ENCODE measurements at regions not wholly inside any gene's neighbourhood (a gene's known extent, or its start where the extent isn't known, plus 50 kb on each side); places are given as distances from the start of the nearest gene placed in this dataset.
A peak's percentile ranks its signal among the peaks of the same experiment; 100 is the strongest.
"Not testable (repeated sequence)": the region's sequence is repeated elsewhere in the genome, so short reads cannot be mapped to it uniquely, and the experiment has no call there.

DNA sequence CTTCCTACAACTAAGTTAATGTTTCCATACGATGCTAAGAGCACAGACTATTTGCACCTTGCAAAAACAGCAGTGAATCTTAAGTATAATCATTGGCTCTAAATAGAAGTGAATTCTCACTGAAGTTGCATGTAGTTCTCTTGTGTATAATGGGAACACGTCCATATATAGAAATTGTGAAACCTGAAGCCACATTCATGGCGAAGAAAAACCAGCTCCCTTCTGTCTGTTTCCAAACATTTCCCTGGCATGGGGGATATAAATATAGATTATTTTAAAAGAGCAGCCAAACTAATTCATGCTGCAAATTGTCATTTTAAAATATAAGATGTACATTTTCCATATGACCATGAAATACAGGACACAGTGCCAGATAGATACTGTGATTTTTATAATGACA is 71.1 kb downstream of the TRAM1L1 start:
- no peak for DNase-seq

GRCh38 chr4:117010671-117011070 is 74.7 kb downstream of the TRAM1L1 start:
- no peak for DNase-seq

GRCh38 chr4:117001077-117001476 is 84.3 kb downstream of the TRAM1L1 start:
- DNase-seq = no peak

DNA sequence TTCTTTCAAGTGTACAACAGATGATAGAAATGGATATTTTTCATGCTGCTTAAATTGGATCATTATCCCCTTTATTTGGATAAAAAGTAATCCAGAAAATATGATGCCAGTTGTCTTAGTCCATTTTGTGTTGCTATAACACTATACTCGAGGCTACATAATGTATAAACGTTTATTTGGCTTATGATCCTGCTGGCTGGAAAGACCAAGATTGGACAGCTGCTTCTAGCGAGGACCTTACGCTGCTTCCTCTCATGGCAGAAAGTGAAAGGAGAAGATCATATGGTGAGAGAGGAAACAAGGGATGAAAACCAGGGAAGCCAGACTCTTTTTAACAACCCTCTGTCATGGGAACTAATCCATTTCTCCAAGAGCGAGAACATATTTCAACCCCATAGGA is 102.7 kb downstream of the TRAM1L1 start:
- no peak for DNase-seq

GRCh38 chr4:116980436-116980835 is 104.9 kb downstream of the TRAM1L1 start:
- not testable (repeated sequence) for DNase-seq

- DNase-seq = no peak
These were observed 126.3 kb downstream of the TRAM1L1 start for GRCh38 chr4:116959045-116959444.

DNA sequence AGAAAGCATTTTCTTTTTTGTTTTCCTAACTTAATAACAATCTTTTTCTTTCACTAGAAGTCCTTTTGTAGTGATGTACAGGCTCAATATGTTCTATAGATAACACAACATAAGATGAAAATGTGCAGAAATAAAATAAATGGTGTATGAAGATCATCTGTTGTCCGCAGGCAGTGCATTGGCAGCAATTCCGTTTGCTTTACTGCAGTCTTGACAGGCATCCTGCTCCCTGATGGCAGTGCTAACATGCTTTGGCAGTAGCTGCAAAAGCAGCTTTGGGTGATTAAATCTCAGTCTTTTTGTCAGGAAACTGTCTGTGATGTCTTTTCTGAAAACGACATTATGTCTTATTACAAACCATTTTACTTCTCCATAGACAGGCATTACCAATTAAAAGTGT is 131.4 kb downstream of the TRAM1L1 start:
- peak; percentile 31 for DNase-seq

DNA sequence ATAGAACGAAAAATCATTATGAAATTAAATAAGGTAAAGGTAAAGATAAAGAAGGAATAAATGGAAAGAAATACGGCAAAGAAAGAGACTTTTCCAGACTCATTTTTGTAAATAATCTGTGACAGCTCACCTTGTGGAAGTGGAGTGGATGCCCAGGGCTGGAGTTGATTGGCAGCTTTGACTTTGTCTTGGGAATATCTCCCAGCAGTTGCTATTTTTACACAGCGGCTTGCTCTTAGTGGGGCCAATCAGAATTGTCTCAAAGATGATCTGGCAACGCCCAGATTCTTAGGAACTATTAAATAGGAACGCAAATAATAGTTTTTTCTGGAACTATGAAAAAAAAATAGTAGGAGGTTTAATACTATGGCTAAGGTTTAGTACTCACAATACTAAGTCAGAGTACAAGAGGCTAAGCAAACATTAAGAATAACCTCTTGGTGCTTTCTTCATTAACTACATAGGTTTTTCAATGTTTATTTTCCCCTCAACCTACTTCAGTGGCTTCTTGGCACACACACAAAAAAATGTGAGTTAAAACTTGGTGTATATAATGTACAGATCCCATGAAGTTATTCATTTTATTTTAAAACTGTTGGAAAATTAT is 132.7 kb downstream of the TRAM1L1 start:
- no peak for DNase-seq

DNA sequence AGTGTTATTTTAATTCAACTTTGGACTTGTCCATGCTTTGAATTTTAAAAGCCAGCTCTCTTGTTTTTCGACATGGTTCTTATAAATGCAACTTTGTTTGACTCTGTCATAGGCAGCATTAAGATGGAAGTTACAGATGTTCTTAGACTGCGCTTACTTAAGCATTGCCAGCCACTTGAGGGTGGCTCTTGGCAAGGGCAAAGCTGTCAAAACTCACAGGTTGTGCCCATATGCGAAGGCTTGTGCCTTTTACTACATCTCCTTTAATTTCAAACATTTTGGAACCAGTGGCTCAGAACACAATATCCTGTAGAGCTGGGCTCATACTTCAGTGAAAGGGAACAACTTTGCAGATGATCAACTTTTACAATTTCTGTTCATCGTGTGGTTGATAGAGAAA is 135.5 kb downstream of the TRAM1L1 start:
- DNase-seq = no peak

- no peak for DNase-seq
These were observed 143.1 kb downstream of the TRAM1L1 start for GRCh38 chr4:116942315-116942714.

DNA sequence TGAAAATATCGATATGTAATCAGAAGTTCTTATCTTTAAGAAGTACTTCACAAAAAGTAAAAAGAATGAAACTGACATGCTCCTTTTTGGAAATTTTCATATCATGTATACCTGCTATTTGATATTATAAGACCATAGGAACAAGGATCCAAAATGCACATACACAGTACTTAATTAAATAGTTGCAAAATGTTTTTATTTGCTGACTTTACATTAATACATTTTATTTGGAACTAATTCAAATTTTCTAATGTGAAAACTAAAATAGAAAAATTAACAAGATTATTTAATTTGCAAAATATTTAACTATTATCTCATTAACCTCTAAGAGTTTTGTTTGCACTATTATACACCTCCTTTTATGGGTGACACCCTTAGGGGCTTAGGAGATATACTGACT is 155.0 kb downstream of the TRAM1L1 start:
- DNase-seq = no peak

DNA sequence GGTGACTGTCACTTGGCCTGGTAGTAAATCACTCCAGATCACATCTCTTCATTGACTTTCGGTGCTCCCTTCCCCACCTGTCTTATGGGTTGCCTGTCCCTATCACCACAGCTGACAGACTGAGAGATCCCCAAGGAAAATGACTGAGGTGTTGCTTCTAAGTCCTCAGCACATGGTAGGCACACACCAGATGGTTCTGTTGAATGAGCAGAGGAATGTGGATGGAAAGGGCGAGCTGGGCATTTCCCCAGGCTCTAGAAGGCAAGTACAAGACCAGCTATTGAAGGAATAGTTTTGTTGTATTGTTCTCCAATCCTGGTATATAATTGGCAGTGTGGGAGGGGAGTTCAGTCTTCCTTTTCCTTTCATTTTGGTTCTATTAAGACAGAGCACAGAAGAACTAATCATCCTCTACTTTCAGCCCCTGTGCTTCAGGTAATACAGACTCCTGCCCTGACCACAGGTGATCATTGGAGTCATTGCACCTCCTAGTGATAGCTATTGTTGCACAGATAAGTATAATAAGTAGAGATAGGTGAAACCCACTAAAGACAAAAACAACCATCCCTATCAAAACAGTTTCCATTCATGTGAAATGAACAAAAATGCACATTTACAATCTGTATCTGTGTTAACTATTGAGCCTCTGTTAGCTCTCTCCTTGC is 158.6 kb downstream of the TRAM1L1 start:
- no peak for DNase-seq

DNA sequence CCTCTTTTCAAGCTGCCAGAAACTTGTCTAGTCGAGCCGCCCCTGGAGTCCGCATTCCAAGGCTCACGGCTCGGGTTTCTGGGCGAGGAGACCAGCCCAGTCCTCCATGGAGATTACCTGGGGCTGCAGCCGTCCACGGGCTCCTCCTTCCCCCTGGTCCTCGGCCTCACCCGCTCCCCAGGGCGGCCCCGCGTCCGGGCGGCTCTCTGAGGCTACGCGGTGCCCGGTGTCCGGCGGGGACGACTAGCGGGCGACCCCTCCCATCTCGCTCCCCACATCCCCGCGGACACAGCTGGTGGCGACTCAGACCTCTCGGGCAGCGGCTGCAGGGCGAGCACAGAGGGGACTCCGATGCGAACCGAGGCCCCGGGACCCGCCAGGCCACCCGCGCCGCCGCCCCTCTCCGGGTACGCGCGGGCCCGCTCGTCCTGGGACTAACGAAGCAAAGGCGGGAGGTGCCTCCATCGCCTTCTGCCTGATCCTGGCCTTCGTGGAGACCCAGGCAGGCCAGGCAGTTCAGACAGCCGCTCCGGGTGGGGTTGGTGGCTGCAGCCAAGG is 159.4 kb downstream of the TRAM1L1 start:
- peak; percentile 86 for DNase-seq

DNA sequence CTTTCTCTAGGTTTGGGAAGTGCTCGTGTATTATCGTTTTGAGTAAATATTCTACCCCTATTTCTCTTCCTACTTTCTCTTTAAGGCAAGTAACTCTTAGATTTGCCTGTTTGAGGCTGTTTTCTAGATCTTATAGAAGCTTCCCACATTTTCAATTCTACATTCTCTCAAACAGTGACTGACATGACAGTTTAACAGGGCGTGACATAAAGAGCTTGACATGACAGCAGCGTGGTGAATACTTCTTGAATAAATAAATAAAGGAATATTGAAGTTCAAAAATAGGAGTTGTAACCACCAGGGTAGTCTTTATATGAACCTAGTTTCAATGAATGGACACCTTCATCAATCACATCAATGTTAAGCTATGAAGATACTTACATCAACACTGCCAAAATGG is 162.0 kb downstream of the TRAM1L1 start:
- DNase-seq = no peak

- no peak for DNase-seq
These were observed 171.9 kb downstream of the TRAM1L1 start for GRCh38 chr4:116913451-116913850.

DNA sequence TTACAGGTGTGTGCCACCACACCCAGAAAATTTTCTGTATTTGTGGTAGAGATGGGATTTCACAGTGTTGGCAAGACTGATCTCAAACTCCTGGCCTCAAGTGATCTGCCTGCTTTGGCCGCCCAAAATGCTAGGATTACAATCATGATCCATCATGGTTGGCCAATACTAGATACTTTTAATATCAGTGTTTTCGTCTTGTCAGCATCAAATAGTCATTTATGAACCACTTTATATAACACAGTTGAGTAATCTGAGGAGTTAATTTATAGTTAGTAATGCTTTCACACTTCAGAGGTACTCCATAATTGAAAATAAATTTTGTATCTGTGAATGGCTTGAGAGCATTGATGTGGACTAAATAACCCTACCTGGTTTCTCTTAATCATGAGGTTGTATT is 178.6 kb downstream of the TRAM1L1 start:
- no peak for DNase-seq

DNA sequence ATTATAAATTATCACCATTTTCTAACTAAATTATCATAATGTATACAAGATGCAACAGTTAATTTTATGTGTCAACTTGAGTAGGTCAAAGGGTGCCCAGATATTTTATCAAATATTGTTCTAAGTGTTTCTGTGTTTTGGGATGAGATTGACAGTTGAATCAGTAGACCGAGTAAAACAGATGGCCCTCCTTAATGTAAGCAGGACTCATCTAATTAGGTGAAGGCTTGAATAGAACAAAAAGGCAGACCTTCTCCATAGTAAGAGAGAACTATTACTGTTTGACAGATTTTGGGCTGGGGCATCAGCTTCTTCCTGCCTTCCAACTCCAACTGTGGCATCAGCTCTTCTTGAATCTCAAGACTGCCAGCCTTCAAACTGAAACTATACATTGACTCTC is 185.8 kb downstream of the TRAM1L1 start:
- DNase-seq = no peak

- no peak for DNase-seq
These were observed 199.8 kb downstream of the TRAM1L1 start for GRCh38 chr4:116885579-116885978.

GRCh38 chr4:116882503-116882902 is 202.9 kb downstream of the TRAM1L1 start:
- no peak for DNase-seq

DNA sequence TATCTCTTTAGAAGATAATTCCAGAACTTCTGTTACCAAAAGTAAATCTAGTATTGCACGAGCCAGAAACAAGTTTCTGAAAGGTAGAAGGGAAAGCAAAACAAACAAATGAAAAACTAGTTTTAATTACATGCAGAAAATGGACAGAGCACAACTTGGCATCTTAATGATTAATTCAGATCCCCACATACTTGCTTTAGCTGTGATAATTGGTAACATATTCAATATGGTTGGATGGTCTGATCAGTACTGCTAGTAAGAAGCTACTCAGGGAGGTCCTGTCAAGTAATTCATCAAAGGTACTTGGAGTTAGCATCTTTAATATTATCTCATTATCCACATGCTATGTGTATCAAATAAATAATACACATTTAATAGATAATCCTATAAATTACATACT is 204.3 kb downstream of the TRAM1L1 start:
- no peak for DNase-seq

DNA sequence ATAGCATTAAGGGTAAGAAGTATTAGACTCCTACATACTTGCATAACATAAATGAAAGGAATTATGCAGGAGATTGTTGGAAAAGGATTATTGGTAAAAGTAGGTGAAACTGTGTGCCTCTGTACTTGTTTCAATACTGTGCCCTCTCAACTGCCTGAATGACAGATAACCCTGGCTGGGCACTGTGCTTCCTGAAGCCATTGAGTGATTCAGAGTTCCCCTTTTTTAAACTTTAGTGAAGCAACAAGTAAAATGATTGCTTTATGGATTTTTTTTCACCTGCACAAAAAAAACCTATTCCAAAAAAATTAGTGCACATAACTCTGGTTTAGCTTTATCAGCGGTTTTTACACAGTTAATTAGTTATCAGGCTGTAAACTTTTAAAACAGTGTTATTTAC is 204.8 kb downstream of the TRAM1L1 start:
- no peak for DNase-seq

DNA sequence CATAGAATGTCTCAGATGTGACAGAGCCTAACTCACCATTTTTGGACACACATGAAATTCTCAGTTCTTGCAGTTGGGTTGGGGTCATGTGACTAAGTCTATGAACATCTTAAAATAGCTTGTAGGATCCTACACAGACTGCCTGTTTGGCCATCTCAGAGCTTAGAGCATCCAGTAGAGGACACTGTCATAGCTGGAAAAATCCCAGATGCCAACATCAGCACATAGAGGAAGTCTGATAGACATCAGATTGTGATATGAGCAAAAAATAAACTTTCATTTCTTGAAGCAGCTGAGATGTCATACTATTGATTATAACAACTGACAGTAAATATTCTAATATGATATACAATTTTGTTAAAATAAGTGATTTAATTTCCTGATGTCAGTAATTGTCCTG is 207.1 kb downstream of the TRAM1L1 start:
- DNase-seq = no peak

GRCh38 chr4:116877069-116877468 is 208.3 kb downstream of the TRAM1L1 start:
- no peak for DNase-seq

- no peak for DNase-seq
These were observed 212.4 kb downstream of the TRAM1L1 start for GRCh38 chr4:116872941-116873340.

- no peak for DNase-seq
These were observed 213.1 kb downstream of the TRAM1L1 start for GRCh38 chr4:116872308-116872707.

All from retina (tissue), 1 donor.